CD4-positive, alpha-beta memory T cell (primary cell): ENCODE measurements at regions not wholly inside any gene's neighbourhood (a gene's known extent, or its start where the extent isn't known, plus 50 kb on each side); places are given as distances from the start of the nearest gene placed in this dataset.

Source experiments
- CTCF ChIA-PET: fragments of 350-600 bp; sonication (Branson Sonifier 250); formaldehyde crosslinking; loops from one replicate; lab custom pipeline; 2021; ENCODE audit warnings: inconsistent platforms; ENCODE audit not compliant: partially characterized antibody; lab: Charles Lee
- POLR2A ChIA-PET: fragments of 350-600 bp; sonication (Branson Sonifier 250); formaldehyde crosslinking; loops from one replicate; lab custom pipeline; 2021; ENCODE audit not compliant: partially characterized antibody; lab: Charles Lee
- DNase-seq, 5 donors: peaks; one replicate each; pipeline versions ENCODE4 v3.0.0 to v3.0.0-alpha.2; 2020 to 2022; ENCODE audit warnings: mixed read lengths in 1 of 5
- H3K27ac ChIP-seq: one replicate; pipeline ENCODE4 v1.7.0; 2013; ENCODE audit warnings: low read depth, low read length
- H3K27me3 ChIP-seq: 2 replicates; pipeline ENCODE4 v1.7.0; 2013; ENCODE audit warnings: mild to moderate bottlenecking, low read length, moderate library complexity; ENCODE audit not compliant: insufficient read depth
- H3K36me3 ChIP-seq: 2 replicates; pipeline ENCODE4 v1.7.0; 2013; ENCODE audit warnings: mild to moderate bottlenecking, low read length, moderate library complexity; ENCODE audit not compliant: insufficient read depth
- H3K4me1 ChIP-seq: 2 replicates; pipeline ENCODE4 v1.7.0; 2013; ENCODE audit warnings: mild to moderate bottlenecking, low read length, moderate library complexity; ENCODE audit not compliant: insufficient read depth
- H3K4me3 ChIP-seq, 2 donors: one replicate each; pipeline ENCODE4 v1.7.0; 2013; ENCODE audit warnings: low read length in 2 of 2, mild to moderate bottlenecking in 1 of 2
- H3K9me3 ChIP-seq, 2 donors: one replicate each; pipeline ENCODE4 v1.7.0; 2013; ENCODE audit warnings: low read length in 2 of 2, control low read depth in 1 of 2; ENCODE audit not compliant: control insufficient read depth in 1 of 2
- H3K27ac Mint-ChIP-seq, 7 donors: one replicate each; pipeline ENCODE4 v1.8.0; 2020 to 2021; ENCODE audit warnings: mixed read lengths in 7 of 7, mild to moderate bottlenecking in 6 of 7, inconsistent platforms in 3 of 7, moderate library complexity in 3 of 7
- H3K27me3 Mint-ChIP-seq, 2 donors: one replicate each; pipeline ENCODE4 v1.8.0; 2020 to 2021; ENCODE audit warnings: mixed read lengths in 2 of 2
- H3K36me3 Mint-ChIP-seq, 2 donors: one replicate each; pipeline ENCODE4 v1.8.0; 2020 to 2021; ENCODE audit warnings: mixed read lengths in 2 of 2, inconsistent platforms in 1 of 2, mild to moderate bottlenecking in 1 of 2
- H3K4me1 Mint-ChIP-seq, 4 donors: one replicate each; pipeline ENCODE4 v1.8.0; 2020 to 2021; ENCODE audit warnings: mixed read lengths in 4 of 4, mild to moderate bottlenecking in 1 of 4
- H3K4me3 Mint-ChIP-seq, 8 donors: one replicate each; pipeline ENCODE4 v1.8.0; 2020 to 2021; ENCODE audit warnings: mixed read lengths in 8 of 8, mild to moderate bottlenecking in 7 of 8, moderate library complexity in 6 of 8, inconsistent platforms in 3 of 8
- H3K9me3 Mint-ChIP-seq, 8 donors: one replicate each; pipeline ENCODE4 v1.8.0; 2020 to 2021; ENCODE audit warnings: mixed read lengths in 8 of 8, mild to moderate bottlenecking in 5 of 8, inconsistent platforms in 3 of 8, moderate library complexity in 1 of 8
- intact Hi-C: fragments of 100-400 bp; cut with micrococcal nuclease; formaldehyde crosslinking; loops from one replicate; pipeline ENCODE4 v1.15.1; 2023

- Histone ChIP-seq H3K4me3 (no peak overlapping the region), H3K9me3 (no peaks in the 10 kb centered on the region), H3K36me3 (no peaks in the 10 kb centered on the region), H3K4me1 (no peaks in the 10 kb centered on the region), H3K27ac (no peak overlapping the region), H3K27me3 (no peaks in the 10 kb centered on the region)
- CTCF ChIA-PET, result no interaction called here
- no peaks in the 10 kb centered on the region for H3K36me3 Mint-ChIP-seq
- POLR2A ChIA-PET, result no interaction called here
- H3K4me3 Mint-ChIP-seq, result no peak overlapping the region
- intact Hi-C loops, result no loop called here
- H3K27ac Mint-ChIP-seq, result no peak overlapping the region
- DNase-seq, result no peak
- peaks cover 2 to 10% of the 10 kb centered on the region in 2 donors for H3K27me3 Mint-ChIP-seq
- H3K9me3 Mint-ChIP-seq, result peaks cover 0 to 23% (median 8%) of the 10 kb centered on the region in 8 donors
- H3K4me1 Mint-ChIP-seq, result no peaks in the 10 kb centered on the region
Measured at GRCh38 chr22:48779661-48780596, 1047.7 kb downstream of the BRD1 start.

- intact Hi-C loops, result no loop called here
- H3K4me3 Mint-ChIP-seq, result no peak overlapping the region
- H3K4me1 Mint-ChIP-seq, result no peaks in the 10 kb centered on the region
- no peaks in the 10 kb centered on the region for H3K4me1 ChIP-seq
- H3K27me3 ChIP-seq, result no peaks in the 10 kb centered on the region
- no peaks in the 10 kb centered on the region for H3K36me3 Mint-ChIP-seq
- peaks cover 0 to 23% (median 8%) of the 10 kb centered on the region in 8 donors for H3K9me3 Mint-ChIP-seq
- POLR2A ChIA-PET, result no interaction called here
- H3K27me3 Mint-ChIP-seq, result peaks cover 2 to 10% of the 10 kb centered on the region in 2 donors
- DNase-seq, result no peak
- no peaks in the 10 kb centered on the region for H3K36me3 ChIP-seq
- H3K27ac Mint-ChIP-seq, result no peak overlapping the region
- no peak overlapping the region for H3K27ac ChIP-seq
- no peaks in the 10 kb centered on the region for H3K9me3 ChIP-seq
- CTCF ChIA-PET, result no interaction called here
- no peak overlapping the region for H3K4me3 ChIP-seq
Measured at GRCh38 chr22:48779211-48779643, 1048.4 kb downstream of the BRD1 start.

DNA sequence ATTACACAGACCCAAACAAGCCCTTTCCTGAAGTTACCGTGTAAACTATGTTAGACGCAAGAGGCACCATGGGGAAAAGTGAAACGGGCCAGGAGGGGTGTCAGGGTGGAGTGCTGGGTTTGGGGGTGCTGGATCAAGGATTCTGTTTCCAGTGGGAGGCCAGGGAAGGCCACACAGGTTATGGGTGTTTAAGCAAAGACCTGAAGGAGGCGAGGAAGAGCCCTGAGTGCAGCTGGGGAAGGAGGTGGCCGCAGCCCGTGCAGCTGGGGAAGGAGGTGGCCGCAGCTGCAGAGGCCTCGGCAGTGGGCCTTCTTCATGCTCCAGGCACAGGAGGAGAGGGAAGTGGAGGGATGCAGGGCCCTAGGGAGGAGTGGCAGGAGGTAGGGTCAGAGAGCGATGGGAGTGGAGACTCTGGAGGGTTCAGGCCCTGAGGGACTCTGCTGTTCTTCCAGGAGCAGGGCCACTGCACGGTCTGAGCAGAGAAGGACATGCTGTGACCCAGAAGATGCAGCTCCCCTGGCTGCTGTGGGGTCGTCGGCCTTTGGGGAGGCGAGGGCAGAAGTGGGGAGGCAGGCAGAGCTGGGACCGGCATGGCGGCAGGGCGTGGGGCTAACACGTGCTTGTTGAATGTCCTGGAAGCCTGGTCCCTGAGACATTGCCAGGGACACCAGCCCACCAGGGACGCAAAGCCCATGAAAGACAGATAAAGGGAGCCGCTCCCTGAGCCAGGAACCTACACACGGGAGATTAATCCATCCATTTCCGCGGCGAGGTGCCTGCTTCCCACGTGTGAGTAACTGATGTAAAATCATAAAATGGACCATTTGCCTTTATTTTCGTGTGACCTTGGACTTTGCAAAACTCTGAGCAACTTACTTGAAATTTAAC, 1049.1 kb downstream of the BRD1 start:
- Histone ChIP-seq H3K4me1 (no peaks in the 10 kb centered on the region), H3K27ac (no peak overlapping the region), H3K36me3 (no peaks in the 10 kb centered on the region), H3K9me3 (no peaks in the 10 kb centered on the region), H3K27me3 (no peaks in the 10 kb centered on the region), H3K4me3 (no peak overlapping the region)
- H3K27me3 Mint-ChIP-seq, result peaks cover 5 to 10% of the 10 kb centered on the region in 2 donors
- DNase-seq, result no peak
- intact Hi-C loops, result no loop called here
- H3K4me3 Mint-ChIP-seq, result no peak overlapping the region
- ChIA-PET POLR2A (no interaction called here), CTCF (no interaction called here)
- no peak overlapping the region for H3K27ac Mint-ChIP-seq
- H3K9me3 Mint-ChIP-seq, result peaks cover 0 to 23% (median 8%) of the 10 kb centered on the region in 8 donors
- H3K4me1 Mint-ChIP-seq, result no peaks in the 10 kb centered on the region
- H3K36me3 Mint-ChIP-seq, result no peaks in the 10 kb centered on the region

GRCh38 chr22:48772286-48772907, 1055.3 kb downstream of the BRD1 start:
- H3K27me3 ChIP-seq, result no peaks in the 10 kb centered on the region
- H3K36me3 ChIP-seq, result no peaks in the 10 kb centered on the region
- no peaks in the 10 kb centered on the region for H3K4me1 ChIP-seq
- CTCF ChIA-PET, result interaction anchor here (0.7 kb wide), 1 partner anchor 797 kb away, joined by 3 read pairs; no protein-coding TSS in a partner anchor
- no peak for DNase-seq
- Mint-ChIP-seq H3K9me3 (peaks cover 0 to 32% (median 8%) of the 10 kb centered on the region in 8 donors), H3K36me3 (no peaks in the 10 kb centered on the region), H3K27ac (no peak overlapping the region), H3K4me3 (no peak overlapping the region), H3K4me1 (no peaks in the 10 kb centered on the region), H3K27me3 (peaks cover 5 to 6% of the 10 kb centered on the region in 2 donors)
- no peaks in the 10 kb centered on the region for H3K9me3 ChIP-seq
- no peak overlapping the region for H3K27ac ChIP-seq
- no peak overlapping the region for H3K4me3 ChIP-seq
- POLR2A ChIA-PET, result no interaction called here
- intact Hi-C loops, result no loop called here

- no peak overlapping the region for H3K4me3 ChIP-seq
- Mint-ChIP-seq H3K36me3 (no peaks in the 10 kb centered on the region), H3K27me3 (peaks cover 0 to 4% of the 10 kb centered on the region in 2 donors), H3K9me3 (peaks cover 0 to 40% (median 12%) of the 10 kb centered on the region in 8 donors), H3K27ac (no peak overlapping the region), H3K4me3 (no peak overlapping the region), H3K4me1 (no peaks in the 10 kb centered on the region)
- CTCF ChIA-PET, result no interaction called here
- POLR2A ChIA-PET, result no interaction called here
- no peaks in the 10 kb centered on the region for H3K27me3 ChIP-seq
- no peaks in the 10 kb centered on the region for H3K4me1 ChIP-seq
- H3K36me3 ChIP-seq, result no peaks in the 10 kb centered on the region
- no peak for DNase-seq
- intact Hi-C loops, result no loop called here
- H3K9me3 ChIP-seq, result no peaks in the 10 kb centered on the region
- H3K27ac ChIP-seq, result no peak overlapping the region
Measured at GRCh38 chr22:48765595-48765994, 1062.1 kb downstream of the BRD1 start.

- Histone ChIP-seq H3K27me3 (no peaks in the 10 kb centered on the region), H3K4me3 (no peak overlapping the region), H3K36me3 (no peaks in the 10 kb centered on the region), H3K4me1 (no peaks in the 10 kb centered on the region), H3K9me3 (no peaks in the 10 kb centered on the region), H3K27ac (no peak overlapping the region)
- H3K27ac Mint-ChIP-seq, result no peak overlapping the region
- ChIA-PET POLR2A (no interaction called here), CTCF (no interaction called here)
- no peaks in the 10 kb centered on the region for H3K36me3 Mint-ChIP-seq
- intact Hi-C loops, result no loop called here
- H3K4me3 Mint-ChIP-seq, result no peak overlapping the region
- peaks cover 0 to 25% (median 8%) of the 10 kb centered on the region in 8 donors for H3K9me3 Mint-ChIP-seq
- H3K4me1 Mint-ChIP-seq, result no peaks in the 10 kb centered on the region
- no peak for DNase-seq
- H3K27me3 Mint-ChIP-seq, result peaks cover 2 to 6% of the 10 kb centered on the region in 2 donors
Measured at GRCh38 chr22:48761546-48761945, 1066.1 kb downstream of the BRD1 start.
